Stimulated activated CD8-positive, alpha-beta memory T cell treated with anti-CD3 and anti-CD28 coated beads, Interleukin-7, amount 100 ng/mL, for 24 hours (primary cell): ENCODE measurements at regions not wholly inside any gene's neighbourhood (a gene's known extent, or its start where the extent isn't known, plus 50 kb on each side); places are given as distances from the start of the nearest gene placed in this dataset.

ENCODE experiments used
- DNase-seq: peaks from one replicate; pipeline ENCODE4 v3.0.0-alpha.2; 2020; ENCODE audit warnings: low read depth

- no peak for DNase-seq
Measured at GRCh38 chr22:49262167-49262566, 565.5 kb downstream of the BRD1 start.

GRCh38 chr22:49261616-49262015 is 566.1 kb downstream of the BRD1 start:
- DNase-seq = no peak

GRCh38 chr22:49260681-49261580 is 566.7 kb downstream of the BRD1 start:
- DNase-seq = no peak

GRCh38 chr22:49259839-49260615 is 567.6 kb downstream of the BRD1 start:
- DNase-seq = no peak

- no peak for DNase-seq
Measured at GRCh38 chr22:49258107-49259010, 569.3 kb downstream of the BRD1 start.

- DNase-seq = no peak
Measured at GRCh38 chr22:49257551-49257961, 570.1 kb downstream of the BRD1 start.

DNA sequence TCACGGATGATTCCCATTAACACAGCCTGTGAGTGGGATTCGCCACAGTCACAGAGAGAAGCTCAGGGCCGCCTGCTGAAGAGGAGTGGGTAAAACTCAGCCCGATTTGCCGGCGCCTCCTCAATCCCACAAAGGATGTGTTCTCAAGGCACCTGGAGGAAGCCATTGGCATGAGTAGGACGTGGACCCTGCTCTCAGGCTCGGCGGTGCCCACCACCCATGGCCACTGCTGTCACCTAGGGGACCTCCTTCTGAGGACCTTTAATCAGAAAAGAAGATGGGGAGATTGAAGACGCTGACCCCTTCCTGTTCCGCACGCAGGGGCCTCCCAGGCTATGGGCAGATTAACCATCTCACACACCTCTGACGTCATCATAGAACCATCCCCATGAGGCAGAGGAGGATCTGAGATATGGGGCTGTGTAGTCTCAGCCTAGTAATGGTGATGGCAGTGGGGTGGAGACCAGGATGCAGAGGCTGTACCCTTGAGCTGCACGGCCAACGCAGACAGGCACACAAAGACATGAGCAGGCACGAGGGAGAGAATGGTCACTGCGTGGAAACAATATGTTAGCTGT is 571.8 kb downstream of the BRD1 start:
- DNase-seq = no peak

GRCh38 chr22:49255154-49255553 is 572.5 kb downstream of the BRD1 start:
- no peak for DNase-seq

DNA sequence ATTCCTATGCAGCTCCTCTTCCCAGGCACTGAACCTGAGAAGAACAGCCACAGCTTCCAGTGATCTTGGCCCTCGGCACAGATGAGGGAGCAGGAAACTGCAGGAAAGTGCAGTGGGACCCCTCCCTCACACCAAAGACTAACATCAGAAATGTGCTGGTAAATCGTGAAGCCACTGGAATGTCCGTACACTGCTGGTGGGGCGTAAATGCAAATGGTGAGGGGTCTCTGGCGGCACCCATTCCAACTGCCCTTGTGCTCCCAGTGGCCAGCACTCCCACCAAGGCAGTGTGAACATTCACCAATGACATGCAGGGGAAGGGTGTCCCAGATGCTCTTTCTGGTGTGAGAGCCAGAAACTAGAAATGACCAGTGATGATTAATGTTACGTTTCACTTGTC is 574.0 kb downstream of the BRD1 start:
- no peak for DNase-seq

GRCh38 chr22:49251371-49251770 is 576.3 kb downstream of the BRD1 start:
- DNase-seq = no peak

DNA sequence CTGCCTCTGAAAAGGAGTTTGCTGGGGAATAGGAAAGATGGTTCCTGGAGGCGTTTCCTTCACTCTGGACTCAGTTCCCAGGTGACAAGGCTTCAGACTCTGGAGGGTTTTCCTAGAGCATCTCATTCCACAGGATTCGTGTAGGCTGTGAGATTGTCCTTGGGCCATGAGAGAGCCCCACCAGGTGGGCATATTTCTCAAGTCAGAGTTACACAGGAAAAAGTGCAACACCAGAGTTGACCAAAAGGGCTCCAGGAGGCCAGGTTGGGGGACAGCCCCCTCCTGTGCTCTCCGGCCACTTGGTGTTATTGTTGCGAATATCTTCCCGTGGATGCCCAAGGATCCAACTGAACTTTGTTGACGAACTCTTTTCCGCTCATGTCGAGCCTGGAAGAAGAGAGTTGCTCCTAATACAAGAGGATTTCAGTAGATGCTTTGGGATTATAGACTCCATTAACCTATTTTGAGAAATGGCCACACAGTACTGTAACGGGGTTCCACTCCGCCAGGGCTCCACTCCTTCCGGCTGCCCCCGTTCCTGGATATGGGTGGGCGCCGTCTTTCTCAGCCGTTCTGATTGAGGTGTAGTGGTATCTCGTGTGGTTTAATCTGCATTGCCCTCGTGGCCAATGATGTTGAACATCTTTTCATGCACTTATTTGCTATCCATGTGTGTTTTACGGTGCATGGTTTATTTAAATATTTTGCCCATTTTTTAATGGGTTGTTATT is 580.3 kb downstream of the BRD1 start:
- no peak for DNase-seq

- no peak for DNase-seq
Measured at GRCh38 chr22:49244466-49245420, 582.9 kb downstream of the BRD1 start.

- DNase-seq = no peak
Measured at GRCh38 chr22:49243965-49244364, 583.7 kb downstream of the BRD1 start.

DNA sequence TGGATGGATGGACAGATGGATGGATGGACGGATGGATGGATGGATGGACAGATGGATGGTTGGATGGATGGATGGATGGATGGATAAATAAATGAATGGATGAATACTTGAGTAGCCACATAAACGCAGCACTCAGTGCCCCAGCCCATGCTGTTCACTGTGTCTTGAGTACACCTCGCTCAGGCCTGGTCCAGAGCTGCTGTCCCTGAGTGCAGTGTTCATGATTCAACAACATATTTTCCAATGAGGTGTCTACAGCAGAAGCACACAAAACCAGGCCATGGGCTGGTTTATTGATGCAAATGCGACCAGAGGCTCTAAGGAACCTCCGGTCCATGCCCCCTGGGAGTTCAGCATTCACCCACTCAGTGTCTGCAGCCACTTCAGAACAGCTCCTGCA is 584.3 kb downstream of the BRD1 start:
- no peak for DNase-seq

GRCh38 chr22:49242480-49242879 is 585.2 kb downstream of the BRD1 start:
- DNase-seq = no peak

DNA sequence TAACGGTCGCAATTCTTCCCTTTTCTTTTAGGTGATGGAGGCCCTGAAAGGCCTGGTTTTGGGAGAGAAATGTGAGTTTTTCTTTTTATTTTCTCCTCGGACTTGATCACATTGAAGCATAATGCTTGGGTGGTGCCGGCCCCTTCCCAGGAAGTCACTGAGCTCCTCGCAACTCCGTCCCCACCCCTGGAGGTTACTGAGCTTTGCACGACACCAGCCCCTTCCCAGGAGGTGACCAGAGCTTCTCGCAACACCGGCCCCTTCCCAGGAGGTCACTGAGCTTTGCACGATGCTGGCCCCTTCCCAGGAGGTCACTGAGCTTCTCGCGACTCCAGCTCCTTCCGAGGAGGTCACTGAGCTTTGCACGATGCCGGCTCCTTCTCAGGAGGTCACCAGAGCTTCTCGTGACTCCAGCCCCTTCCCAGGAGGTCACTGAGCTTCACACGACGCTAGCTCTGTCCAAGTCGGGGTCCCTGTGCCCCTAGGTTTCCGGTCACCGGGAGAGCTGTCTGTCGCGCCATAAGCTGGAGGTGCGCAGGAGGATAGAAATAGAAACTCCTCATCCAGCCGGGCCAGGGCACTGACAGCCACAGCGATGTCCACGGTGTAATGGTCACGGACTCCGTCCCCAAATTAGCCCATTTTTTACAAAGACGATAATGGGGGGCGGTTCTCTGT is 586.4 kb downstream of the BRD1 start:
- no peak for DNase-seq

DNA sequence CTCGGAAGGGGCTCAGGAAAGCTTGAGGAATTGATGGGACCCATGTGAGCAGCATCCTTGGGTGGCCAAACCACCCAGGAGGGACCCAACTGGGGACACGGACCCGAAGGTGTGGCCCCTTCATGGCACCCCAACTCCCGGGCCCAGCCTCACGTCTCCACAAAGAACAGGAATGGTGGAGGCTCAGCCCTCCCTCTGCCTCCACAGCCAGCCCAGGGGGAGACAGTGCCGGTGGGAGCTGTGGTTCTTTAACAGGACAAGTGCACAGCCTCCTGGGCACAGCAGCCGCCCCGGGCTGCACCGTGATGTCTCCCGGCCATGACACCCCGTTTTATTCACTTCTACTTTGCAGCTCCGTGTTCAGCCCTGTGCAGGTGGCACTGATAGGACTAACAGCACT is 587.2 kb downstream of the BRD1 start:
- DNase-seq = no peak

DNA sequence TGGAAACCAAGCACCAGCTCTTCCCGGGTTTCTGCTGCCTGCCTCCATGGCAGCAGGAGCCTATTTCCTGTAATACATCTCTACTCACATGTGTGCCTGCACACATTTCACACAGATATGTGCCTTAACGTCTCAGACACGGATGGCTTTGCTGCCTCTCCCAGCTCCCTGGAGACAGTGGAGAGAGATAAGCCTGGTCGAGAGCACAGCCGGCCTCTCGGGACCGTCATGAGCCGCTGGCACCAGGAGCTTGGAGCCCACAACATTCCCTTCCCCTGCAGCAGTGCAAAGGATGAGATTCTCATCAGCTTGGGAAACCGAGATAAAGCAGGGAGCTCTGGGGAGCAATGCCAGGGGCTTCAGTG is 587.7 kb downstream of the BRD1 start:
- no peak for DNase-seq

DNA sequence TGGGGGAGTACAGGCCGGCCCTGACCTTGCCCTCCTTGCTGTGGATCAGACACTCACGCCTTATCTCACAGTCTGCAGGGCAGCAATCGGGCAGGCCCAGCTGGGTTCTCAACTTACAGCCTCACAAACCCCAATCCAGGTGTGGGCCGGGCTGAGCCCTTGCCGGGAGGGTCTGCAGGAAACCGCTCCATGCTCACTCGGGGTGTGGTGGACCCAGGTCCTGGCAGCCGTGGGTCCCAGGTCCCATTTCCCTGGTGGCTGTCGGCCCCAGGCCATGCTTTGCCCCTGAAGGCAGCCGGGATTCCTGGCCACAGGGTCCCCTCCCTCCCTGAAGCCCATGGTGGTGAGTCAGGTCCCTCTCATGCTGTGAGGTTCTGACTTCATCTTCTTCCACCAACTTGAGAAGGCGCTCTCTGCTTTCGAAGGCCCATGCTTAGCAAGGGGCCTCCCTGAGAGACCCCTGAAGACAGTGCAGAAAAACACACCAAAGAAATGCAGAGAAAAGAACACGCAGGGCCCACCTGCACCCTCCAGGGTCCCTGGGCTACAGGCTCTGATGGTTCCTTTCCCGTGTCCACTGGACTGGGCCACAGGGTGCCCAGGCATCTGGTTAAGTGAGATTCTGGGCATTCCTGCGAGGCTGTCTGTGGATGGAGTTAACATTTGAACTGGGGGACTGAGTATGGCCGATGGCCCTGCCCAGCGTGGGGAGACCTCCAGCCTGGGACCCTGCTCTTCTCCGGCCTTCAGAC is 588.2 kb downstream of the BRD1 start:
- DNase-seq = no peak
